HG03097 (cell line): ENCODE measurements at regions not wholly inside any gene's neighbourhood (a gene's known extent, or its start where the extent isn't known, plus 50 kb on each side); places are given as distances from the start of the nearest gene placed in this dataset.
A peak's percentile ranks its signal among the peaks of the same experiment; 100 is the strongest.
"Not testable (repeated sequence)": the region's sequence is repeated elsewhere in the genome, so short reads cannot be mapped to it uniquely, and the experiment has no call there.

ENCODE experiments used
- ATAC-seq: cut with Tn5 transposase; IDR thresholded peaks from one replicate; pipeline ENCODE4 v1.9.1; 2021; ENCODE audit not compliant: unreplicated experiment, low FRiP score

DNA sequence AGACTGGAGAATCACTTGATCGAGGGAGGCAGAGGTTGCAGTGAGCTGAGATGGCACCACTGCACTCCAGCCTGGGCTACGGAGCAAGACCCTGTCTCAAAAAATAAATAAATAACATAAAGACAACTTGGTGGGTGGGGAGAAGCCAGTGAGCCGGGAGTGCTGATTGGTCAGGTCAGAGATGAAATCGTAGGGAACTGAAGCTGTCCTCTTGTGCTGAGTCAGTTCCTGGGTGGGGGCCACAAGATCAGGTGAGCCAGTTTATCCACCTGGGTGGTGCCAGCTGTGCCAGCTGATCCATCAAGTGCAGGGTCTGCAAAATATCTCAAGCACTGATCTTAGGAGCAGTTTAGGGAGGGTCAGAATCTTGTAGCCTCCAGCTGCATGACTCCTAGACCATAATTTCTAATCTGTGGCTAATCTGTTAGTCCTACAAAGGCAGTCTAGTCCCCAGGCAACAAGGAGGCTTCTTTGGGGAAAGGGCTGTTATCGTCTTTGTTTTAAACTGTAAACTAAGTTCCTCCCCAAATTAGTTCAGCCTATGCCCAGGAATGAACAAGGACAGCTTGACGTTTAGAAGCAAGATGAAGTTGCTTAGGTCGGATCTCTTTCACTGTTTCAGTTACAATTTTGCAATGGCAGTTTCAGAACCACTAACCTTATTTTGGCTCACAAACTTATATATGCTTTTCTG, 221.5 kb upstream of the MYLIP start:
- not testable (repeated sequence) for ATAC-seq

DNA sequence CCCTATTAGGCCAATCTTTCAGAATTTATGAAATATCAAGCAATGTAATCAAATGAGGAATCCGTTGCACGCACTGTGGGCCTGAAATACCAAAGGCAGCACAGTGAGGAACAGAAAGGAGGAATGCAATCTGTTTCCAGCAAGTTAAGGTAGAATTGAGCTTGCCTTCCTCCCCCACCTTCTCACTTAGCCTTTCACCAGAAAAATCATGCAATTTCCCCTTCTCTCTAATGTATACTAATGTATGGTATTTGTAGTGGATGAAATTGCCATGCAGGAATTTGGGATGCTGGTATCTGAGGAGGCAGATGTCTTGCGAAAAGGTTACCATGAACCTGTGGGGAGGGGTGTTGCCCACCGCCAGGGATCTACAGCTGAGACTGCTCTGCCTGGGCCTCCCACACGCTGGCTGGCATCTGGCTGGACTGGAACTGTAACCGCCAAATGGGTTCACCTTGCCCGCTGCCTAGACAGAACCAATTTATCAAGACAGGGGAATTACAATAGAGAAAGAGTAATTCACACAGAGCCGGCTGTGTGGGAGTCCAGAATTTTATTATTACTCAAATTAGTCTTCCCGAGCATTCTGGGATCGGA, 222.4 kb upstream of the MYLIP start:
- no peak for ATAC-seq

DNA sequence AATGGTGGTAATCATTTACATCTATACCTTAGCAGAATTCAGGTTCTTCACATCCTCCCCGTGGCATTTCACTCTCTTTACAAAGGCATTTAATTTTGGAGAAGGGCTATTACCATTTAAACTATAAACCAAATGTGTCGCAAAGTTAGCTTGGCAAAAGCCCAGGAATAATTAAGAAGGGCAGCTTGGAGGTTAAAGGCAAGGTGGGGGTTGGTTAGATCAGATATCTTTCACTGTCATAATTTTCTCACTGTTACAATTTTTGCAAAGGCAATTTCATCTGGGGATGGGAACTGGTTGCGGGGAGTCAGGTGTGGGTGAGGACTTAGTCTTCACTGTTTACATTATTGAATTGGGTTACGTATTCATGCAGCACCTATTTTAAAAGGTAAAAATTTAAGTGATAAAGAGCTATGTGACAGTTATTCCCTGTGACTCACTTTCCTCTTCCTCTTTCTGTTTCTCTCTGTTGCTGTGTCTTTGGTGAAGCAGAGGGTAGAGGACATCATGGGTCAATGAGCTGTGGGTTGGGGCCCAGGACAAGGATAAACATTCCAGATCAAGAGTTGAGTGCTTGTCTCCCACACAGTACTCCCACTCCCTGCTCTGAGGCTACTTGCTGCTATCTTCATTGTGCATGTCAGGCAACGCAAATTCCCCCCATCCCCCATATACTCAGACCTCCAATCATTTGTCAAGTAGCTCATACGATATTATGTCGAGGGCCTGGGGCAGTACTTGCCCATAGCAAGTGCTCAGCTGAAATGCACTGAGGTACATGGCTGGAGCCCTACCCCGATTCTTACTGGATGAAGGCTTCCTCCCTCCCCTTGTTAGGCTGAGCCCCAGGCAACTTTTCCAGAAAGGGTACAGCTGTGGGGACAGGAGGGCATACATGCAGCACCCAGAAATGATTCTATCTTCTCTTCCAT, 223.1 kb upstream of the MYLIP start:
- no peak for ATAC-seq

DNA sequence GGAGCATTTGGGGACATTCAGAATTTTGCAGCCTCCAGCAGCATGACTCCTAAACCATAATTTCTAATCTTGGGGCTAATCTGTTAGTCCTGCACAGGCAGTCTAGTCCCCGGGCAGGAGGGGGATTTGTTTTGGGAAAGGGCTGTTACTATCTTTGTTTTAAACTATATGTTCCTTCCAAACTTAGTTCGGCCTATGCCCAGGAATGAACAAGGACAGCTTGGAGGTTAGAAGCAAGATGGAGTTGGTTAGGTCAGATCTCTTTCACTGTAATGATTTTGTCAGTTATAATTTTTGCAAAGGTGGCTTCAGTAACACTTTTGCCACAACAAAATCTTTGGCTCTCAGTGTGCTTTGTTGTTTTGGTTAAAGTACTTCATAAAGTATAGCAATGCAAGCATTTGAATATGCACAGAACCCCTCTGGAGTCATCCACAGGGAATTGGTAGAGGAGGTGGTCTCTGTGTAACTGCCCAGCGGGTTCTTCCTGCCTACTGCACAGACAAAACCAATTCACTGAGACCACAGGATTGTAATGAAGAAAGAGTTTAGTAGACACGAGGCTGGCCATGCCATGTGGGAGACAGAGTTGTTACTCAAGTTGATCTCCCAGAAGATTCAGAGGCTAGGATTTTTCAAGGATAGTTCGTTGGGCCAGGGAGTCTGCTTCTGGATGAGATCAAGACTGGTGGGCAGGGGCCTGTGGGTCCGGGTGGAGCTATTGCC, 224.1 kb upstream of the MYLIP start:
- no peak for ATAC-seq

- ATAC-seq, result peak; percentile 81
These were observed 227.5 kb upstream of the MYLIP start for GRCh38 chr6:15901141-15902115.

DNA sequence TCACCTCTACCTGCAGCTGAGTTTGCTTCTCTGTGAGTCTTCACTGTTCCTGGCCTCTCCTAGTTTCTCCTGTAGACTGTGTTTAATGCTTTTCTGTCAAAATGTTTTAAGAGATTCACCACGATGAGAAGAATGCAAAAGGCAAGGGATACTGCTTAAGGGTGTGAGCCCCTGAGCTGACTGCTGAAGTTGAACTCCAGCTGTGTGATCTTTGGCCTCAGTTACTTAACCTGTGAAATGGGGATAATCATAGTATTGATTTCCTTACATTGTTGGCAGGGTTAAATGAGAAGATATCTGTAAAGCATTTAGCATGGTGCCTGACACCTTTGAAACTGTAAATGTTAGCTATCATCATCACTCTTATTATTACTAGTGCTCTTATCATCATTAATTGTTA, 230.2 kb upstream of the MYLIP start:
- no peak for ATAC-seq

DNA sequence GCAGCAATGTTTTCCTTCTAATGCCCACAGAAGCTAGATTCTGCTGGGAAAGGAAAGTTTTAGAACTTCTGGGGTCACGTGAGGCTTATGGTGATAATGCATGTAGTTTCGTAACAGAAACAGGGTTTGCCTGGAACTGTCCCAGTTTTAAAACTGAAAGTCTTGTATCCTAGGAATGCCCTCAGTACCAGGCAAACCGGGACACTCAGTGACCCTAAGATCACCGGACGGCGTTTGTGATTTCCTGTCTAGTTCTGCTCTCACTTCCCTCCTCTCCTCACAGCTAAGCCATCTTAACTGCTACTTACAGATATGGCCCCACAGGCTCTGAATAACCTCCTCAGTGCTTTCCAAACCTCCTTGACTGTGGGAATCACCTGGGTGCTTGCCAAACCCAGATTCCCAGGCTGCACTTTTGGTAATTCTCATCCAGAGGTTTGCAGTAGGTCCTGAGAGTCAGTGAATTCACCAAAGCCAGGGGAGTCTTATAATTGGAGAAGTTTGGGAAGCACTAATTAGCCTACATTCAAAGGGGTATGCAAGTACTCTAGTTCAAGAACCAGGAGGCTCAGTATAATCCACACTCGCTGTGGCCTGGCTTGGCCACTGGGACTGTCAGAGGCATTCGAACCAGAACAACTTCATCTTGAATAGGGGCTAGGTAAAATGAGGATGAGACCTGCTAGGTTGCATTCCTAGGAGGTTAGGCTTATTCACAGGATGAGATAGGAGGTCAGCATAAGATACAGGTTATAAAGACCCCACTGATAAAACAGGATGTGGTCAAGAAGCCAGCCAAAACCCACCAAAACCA, 231.6 kb upstream of the MYLIP start:
- ATAC-seq, result no peak

DNA sequence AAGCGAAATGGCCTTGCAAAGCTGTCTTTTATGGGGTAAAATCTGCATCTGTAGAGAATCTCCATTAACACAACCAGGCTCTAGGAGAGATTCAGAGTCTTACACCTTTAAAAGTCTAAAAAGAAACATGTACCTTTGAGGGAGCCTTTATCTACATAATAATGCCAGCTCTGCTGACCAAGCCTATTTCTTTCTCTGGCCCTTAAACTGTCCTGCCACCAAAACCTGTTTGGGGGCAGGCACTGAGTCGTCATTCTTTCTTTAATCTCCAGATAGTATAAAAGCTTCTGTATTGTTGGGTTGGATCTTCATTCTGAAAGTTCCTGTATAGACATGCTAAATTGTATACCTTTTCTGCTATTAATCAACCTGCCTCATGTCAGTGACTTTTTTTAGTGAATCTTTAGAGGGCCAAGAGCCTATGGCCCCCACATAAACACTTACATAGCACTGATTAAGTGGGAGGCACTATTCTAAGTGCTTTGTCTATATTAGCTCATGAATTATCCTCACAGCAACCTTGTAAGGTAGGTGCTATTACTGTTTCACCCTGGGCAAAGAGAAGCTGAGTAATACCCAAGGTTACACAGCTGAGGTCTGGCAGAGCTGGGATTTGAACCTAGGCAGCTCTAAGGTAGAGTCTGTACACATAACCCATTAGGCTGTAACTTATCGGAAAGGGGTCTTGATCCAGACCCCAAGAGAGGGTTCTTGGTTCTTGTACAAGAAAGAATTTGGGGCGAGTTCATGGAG, 232.3 kb upstream of the DTNBP1 start:
- ATAC-seq, result no peak

DNA sequence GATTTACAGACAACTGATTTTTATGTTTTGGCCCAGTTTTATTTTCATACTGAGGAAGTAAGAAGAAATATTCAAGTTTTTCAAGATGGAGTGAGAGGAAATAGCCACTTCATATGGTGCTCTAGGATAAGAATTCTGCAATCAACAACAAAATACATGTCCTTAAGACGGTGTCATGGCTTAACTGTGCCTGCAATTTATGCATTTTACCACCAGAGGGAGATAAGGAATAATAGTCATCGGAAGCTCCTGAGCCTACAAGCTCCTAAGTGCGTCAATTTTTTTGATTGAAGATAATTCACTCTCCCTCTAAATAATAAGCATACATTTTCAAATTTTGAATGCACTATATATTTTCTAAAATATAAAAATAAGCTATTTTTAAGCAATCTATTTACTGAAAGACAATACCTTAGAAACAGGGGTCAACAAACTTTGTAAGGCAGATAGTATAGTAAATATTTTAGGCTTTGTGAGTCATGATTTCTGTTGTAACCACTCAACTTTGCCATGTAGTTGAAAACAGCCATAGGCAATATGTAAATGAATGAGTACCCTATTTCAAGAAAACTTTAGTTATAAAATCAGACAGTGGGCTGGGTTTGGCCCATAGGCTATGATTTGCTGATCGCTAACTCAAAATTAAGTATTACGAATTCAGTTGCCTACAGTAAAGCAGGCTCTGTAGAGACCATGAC, 230.9 kb upstream of the DTNBP1 start:
- ATAC-seq, result no peak

- no peak for ATAC-seq
These were observed 229.5 kb upstream of the DTNBP1 start for GRCh38 chr6:15892369-15892768.

GRCh38 chr6:15888798-15889772, 226.3 kb upstream of the DTNBP1 start:
- ATAC-seq, result no peak

- ATAC-seq, result no peak
These were observed 224.9 kb upstream of the DTNBP1 start for GRCh38 chr6:15887491-15888461.

DNA sequence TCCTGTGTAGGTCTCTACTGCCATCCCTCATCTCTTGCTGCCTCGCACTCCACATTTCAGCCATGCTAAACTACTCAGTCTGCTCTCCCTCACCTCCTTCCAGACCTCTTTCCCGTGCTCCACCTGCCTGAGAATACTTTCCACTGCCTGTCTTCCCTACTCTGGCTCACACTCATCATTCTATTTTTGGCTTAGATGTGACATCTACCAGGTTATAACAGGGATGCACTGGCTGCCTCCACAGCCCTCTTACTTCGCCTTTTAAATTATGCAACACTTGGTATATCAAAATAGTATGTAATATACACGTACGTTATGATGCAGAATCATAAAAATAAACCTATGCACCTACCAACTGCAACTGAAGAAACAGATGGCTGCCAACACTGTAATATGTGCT, 222.8 kb upstream of the DTNBP1 start:
- no peak for ATAC-seq

DNA sequence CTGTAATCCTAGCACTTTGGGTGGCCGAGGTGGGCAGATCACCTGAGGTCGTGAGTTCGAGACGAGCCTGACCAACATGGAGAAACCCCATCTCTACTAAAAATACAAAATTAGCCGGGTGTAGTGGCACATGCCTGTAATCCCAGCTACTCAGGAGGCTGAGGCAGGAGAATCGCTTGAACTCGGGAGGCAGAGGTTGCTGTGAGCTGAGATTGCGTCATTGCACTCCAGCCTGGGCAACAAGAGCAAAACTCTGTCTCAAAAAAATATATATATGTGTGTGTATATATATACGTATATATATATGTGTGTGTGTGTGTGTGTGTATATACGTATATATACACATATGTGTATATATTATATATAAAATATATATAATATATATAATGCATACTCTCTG, 220.8 kb upstream of the DTNBP1 start:
- not testable (repeated sequence) for ATAC-seq

- ATAC-seq, result no peak
These were observed 220.1 kb upstream of the DTNBP1 start for GRCh38 chr6:15882915-15883314.
